ENCODE measurements at regions not wholly inside any gene's neighbourhood (a gene's known extent, or its start where the extent isn't known, plus 50 kb on each side); places are given as distances from the start of the nearest gene placed in this dataset.

DNA sequence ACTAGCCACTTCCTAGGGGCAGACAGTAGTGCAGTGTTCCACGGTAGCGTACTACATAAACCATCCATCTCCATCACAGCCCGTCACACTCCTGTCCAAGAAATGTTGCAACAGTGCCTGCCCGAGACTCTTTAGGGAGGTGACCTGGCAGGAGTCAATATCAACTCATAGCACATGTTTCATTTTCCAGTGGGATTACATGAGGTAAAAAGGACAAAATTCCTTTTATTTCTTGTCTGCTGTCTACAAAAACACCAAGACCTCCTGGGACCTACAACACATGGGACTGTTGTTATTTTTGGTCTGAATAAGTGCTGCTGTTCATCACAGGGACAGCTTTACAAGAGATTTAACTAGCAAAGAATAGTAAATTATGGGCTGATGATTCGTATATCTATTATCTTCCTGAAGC, 99.9 kb downstream of the MPP7 start:
- TF ChIP-seq, protein P1, sequence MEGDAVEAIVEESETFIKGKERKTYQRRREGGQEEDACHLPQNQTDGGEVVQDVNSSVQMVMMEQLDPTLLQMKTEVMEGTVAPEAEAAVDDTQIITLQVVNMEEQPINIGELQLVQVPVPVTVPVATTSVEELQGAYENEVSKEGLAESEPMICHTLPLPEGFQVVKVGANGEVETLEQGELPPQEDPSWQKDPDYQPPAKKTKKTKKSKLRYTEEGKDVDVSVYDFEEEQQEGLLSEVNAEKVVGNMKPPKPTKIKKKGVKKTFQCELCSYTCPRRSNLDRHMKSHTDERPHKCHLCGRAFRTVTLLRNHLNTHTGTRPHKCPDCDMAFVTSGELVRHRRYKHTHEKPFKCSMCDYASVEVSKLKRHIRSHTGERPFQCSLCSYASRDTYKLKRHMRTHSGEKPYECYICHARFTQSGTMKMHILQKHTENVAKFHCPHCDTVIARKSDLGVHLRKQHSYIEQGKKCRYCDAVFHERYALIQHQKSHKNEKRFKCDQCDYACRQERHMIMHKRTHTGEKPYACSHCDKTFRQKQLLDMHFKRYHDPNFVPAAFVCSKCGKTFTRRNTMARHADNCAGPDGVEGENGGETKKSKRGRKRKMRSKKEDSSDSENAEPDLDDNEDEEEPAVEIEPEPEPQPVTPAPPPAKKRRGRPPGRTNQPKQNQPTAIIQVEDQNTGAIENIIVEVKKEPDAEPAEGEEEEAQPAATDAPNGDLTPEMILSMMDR (IDR thresholded peaks at IDR 0.05; ENCODE audit: low read depth, low read length, missing control alignments), result no peak
- Histone ChIP-seq H3K4me3 (ENCODE audit: low read depth, low read length) (no peak overlapping the region), H3K27me3 (replicated peaks) (no peaks in the 10 kb centered on the region), H3K36me3 (replicated peaks) (no peaks in the 10 kb centered on the region), H3K27ac (no peak overlapping the region)
- no peak for DNase-seq
- in situ Hi-C loops (cut with HindIII; ENCODE audit: low pct_ligation_motif_present, low sequenced_read_pairs), result no loop called here

DNA sequence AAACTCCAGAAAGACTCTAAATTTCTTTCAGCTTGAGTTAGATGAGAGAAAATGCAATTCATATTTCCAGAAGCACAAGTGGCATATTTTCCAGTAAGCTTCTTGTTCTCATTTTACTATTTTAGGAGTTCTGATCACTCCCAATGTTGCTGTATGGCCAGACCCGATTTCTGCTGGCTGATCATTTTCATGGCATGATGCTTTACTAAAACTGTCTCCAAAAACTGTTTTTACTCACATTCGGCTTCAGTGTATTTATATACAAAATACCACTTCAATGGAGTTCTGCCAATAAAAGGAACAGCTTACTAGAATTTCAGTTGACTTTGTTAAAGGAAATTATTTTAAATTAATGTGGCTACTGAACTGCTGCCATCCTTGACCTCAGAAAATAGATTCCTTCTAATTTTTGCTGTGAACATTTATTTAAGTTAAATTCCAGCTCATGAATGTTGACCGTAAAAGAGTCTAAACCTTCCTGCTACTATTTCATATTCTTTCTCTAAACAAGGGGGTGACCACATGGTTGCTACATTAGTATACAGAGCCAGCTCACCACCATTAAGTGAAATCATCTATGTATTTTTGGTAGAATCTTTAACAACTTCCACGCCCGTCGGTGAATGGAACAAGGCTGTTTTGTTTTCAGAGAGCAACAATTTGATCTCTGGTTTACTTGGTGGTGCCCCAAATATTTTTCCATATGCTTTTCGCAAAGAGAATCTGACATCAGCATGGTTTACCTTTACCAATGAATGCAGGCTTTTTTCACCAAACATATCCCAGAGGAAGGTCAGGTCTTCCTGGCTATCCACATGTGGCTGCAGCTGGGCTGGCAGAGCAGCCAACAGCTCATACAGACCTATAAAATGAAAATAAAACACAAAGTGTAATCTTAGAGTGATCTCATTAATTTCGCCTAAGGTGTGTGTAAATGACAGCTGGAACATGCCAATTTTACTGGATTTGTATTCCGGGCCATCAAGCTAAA, 101.2 kb downstream of the MPP7 start:
- Histone ChIP-seq H3K4me3 (ENCODE audit: low read depth, low read length) (no peak overlapping the region), H3K27ac (peak overlapping the region; percentile 18), H3K36me3 (replicated peaks) (no peaks in the 10 kb centered on the region), H3K27me3 (replicated peaks) (no peaks in the 10 kb centered on the region)
- TF ChIP-seq, protein P1 (IDR thresholded peaks at IDR 0.05; ENCODE audit: low read depth, low read length, missing control alignments), result no peak
- in situ Hi-C loops (cut with HindIII; ENCODE audit: low pct_ligation_motif_present, low sequenced_read_pairs), result no loop called here
- no peak for DNase-seq

DNA sequence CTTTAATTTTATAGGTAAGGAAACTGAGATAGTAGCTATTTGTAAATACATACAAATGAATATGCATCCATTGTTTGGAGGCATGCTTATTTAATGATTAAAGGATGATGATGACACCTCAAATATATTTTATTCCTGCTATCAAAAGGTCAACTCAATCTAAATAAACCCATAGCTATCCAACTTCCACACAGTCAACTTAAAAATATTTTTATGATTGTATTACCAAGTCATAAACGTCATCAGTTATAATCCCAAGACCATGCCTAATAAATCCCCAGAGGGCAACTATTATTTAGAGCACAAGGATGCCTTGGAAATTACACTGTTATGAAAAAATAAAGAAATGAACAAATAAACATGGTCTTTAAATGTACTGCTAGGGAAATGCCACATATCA, 102.1 kb downstream of the MPP7 start:
- Histone ChIP-seq H3K36me3 (replicated peaks) (no peaks in the 10 kb centered on the region), H3K27ac (no peak overlapping the region), H3K4me3 (ENCODE audit: low read depth, low read length) (no peak overlapping the region), H3K27me3 (replicated peaks) (no peaks in the 10 kb centered on the region)
- TF ChIP-seq, protein P1 (IDR thresholded peaks at IDR 0.05; ENCODE audit: low read depth, low read length, missing control alignments), result no peak
- peak; percentile 7 for DNase-seq
- in situ Hi-C loops (cut with HindIII; ENCODE audit: low pct_ligation_motif_present, low sequenced_read_pairs), result no loop called here

DNA sequence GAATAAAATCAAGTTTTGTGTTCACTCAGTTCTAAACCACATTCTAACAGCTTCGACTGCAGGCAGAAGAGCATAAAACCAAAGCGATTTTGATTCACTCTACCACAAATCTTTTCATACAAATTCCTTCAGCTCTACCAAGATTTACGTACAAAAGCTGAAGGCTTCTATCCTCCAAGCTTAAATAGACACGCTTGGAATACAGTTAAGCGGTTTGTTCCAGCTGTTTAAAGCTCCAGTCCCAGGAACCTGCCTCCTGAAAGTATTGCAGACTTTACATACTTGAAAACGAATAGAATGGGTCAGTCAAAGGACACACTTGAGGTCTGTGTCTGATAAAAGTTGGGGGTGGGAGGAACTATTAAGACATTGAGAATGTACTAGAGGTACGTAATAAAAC, 102.9 kb downstream of the MPP7 start:
- in situ Hi-C loops (cut with HindIII; ENCODE audit: low pct_ligation_motif_present, low sequenced_read_pairs), result no loop called here
- Histone ChIP-seq H3K27me3 (replicated peaks) (no peaks in the 10 kb centered on the region), H3K36me3 (replicated peaks) (no peaks in the 10 kb centered on the region), H3K27ac (no peak overlapping the region), H3K4me3 (ENCODE audit: low read depth, low read length) (no peak overlapping the region)
- TF ChIP-seq, protein P1 (IDR thresholded peaks at IDR 0.05; ENCODE audit: low read depth, low read length, missing control alignments), result no peak
- no peak for DNase-seq

DNA sequence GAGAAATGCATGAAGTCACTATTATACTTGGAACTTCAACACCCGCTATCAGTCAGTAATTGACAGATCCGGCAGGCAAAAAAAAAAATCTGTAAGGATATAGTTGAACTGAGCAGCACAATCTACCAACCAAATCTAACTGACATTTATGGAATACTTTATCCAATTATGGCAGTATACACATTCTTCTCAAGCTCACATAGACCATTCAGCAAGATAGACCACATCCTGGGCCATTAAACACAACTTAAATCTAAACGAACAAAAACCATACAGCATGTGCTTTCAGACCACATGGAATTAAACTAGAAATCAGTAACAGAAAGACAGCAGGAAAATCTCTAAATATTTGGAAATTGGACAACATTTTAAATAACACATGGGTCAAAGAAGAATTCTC, 112.7 kb downstream of the MPP7 start:
- H3K36me3 ChIP-seq (replicated peaks), result no peaks in the 10 kb centered on the region
- in situ Hi-C loops (cut with HindIII; ENCODE audit: low pct_ligation_motif_present, low sequenced_read_pairs), result no loop called here
- no peak for DNase-seq
- H3K4me3 ChIP-seq (ENCODE audit: low read depth, low read length), result no peak overlapping the region
- TF ChIP-seq, protein P1 (IDR thresholded peaks at IDR 0.05; ENCODE audit: low read depth, low read length, missing control alignments), result no peak
- H3K27me3 ChIP-seq (replicated peaks), result no peaks in the 10 kb centered on the region
- H3K27ac ChIP-seq, result no peak overlapping the region
